AG09309 (cell line): ENCODE measurements at regions not wholly inside any gene's neighbourhood (a gene's known extent, or its start where the extent isn't known, plus 50 kb on each side); places are given as distances from the start of the nearest gene placed in this dataset.

Experiments used
- DNase-seq: peaks from one replicate; pipeline ENCODE4 v3.0.0-alpha.2; 2010; ENCODE audit warnings: low read depth
- H3K4me3 ChIP-seq: 2 replicates; pipeline ENCODE4 v1.5.1; 2011; ENCODE audit warnings: mild to moderate bottlenecking, low read depth, low read length, moderate library complexity; ENCODE audit not compliant: control insufficient read depth
- CTCF ChIP-seq: IDR thresholded peaks from 2 replicates; pipeline ENCODE4 v1.5.1; 2011; ENCODE audit warnings: mild to moderate bottlenecking, low read depth, low read length, inconsistent platforms; ENCODE audit not compliant: insufficient read depth, control insufficient read depth; ENCODE audit errors: missing control alignments

DNA sequence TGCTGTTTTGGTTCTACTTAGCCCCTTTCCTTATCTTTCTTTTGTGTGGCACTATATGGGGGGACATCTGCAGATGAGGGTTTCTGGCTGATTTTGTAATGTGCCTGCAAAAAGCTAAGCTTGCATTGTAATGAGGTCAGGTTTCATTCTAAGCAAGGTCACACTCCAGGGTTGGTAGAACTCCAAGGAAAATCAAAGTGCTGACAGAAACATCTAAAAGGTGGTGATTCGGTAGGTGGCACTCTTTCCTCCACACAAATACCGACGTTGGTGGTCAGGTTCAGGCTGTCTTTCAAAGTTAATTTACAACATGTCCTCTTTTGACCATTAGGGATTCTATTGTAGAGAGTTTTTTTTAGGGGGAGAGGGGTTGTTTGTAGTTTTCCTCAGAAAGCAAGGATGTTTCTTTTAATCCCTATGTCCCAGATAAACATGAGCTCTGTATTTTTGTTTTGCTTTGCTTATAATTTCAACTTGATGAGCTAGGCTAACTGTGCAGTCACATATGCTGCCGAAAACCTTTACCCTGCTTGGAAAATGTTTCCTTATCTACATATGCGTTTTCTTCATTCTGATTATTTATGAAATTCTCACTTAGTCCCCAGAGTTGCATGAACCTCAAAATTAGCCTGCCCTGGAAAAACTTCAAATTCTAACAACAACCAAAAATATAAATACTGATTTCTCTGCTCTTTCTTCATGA is 434.2 kb downstream of the PPARGC1A start:
- TF ChIP-seq CTCF: no peak
- DNase-seq: no peak
- no peak overlapping the region for H3K4me3 ChIP-seq

- TF ChIP-seq CTCF: no peak
- H3K4me3 ChIP-seq: no peak overlapping the region
- no peak for DNase-seq
These were observed 448.2 kb downstream of the PPARGC1A start for GRCh38 chr4:23441530-23442069.

DNA sequence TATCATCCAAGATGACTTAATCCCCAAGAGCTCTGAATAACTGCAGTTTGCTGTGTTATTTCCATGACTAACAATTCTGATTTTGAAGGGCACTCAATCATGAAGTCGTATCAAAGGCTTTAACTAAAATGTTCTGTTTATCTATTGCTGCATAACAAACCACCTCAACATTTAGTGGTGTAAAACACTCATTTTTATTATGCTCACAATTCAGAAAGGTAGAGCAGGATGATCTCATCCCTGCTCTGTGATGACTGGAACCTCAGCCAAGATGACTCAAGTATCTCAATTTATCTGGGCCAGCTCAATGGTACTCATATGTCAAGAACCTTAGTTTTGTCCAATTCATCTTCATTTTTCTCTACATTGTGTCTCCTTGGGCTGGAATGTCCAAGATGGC is 451.1 kb downstream of the PPARGC1A start:
- TF ChIP-seq CTCF: no peak
- no peak overlapping the region for H3K4me3 ChIP-seq
- no peak for DNase-seq

DNA sequence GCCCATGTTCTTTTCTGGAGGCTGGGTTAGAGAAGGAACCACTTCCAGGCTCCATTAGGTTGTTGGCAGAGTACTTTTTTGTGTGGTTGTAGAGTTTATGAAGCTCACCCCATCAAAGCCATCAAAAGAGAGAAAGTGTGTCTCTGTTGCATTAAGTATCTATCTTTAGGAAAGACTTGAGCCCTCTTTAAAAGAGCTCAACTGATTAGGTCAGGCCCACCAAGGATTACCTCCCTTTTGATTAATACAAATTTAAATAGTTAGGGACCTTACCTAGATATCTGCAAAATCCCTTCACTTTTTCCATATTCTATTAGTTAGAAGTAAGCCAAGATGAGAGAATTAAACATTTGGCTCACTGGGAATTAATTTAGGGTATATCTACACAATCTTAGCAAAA is 460.4 kb downstream of the PPARGC1A start:
- no peak for DNase-seq
- TF ChIP-seq CTCF: no peak
- no peak overlapping the region for H3K4me3 ChIP-seq

GRCh38 chr4:23425570-23425969 is 464.3 kb downstream of the PPARGC1A start:
- TF ChIP-seq CTCF: no peak
- no peak overlapping the region for H3K4me3 ChIP-seq
- no peak for DNase-seq

DNA sequence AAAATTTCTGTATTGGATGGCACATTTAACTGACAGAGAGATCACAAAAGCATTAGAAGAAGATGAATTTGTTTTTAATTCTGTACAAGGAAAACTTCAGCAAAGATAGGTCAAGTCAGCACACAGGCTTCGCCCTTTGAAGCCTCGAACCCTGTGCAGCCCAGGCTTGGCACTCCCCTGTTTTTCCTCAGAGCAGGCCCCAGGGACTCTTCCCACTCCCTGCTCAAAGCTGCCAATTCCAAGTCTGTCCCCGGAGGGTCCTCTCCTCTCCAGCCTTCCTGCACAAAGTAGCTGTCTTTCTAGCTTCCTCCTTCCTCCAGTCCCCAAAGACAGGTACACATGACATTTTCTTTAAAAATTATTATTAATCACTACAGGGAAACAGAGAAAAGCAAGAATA is 466.3 kb downstream of the PPARGC1A start:
- no peak for TF ChIP-seq CTCF
- DNase-seq: no peak

More for the DNA sequence above, 466.3 kb downstream of the PPARGC1A start:
- H3K4me3 ChIP-seq: no peak overlapping the region
